ENCODE measurements at regions not wholly inside any gene's neighbourhood (a gene's known extent, or its start where the extent isn't known, plus 50 kb on each side); places are given as distances from the start of the nearest gene placed in this dataset.
"Not testable (repeated sequence)": the region's sequence is repeated elsewhere in the genome, so short reads cannot be mapped to it uniquely, and the experiment has no call there.

DNA sequence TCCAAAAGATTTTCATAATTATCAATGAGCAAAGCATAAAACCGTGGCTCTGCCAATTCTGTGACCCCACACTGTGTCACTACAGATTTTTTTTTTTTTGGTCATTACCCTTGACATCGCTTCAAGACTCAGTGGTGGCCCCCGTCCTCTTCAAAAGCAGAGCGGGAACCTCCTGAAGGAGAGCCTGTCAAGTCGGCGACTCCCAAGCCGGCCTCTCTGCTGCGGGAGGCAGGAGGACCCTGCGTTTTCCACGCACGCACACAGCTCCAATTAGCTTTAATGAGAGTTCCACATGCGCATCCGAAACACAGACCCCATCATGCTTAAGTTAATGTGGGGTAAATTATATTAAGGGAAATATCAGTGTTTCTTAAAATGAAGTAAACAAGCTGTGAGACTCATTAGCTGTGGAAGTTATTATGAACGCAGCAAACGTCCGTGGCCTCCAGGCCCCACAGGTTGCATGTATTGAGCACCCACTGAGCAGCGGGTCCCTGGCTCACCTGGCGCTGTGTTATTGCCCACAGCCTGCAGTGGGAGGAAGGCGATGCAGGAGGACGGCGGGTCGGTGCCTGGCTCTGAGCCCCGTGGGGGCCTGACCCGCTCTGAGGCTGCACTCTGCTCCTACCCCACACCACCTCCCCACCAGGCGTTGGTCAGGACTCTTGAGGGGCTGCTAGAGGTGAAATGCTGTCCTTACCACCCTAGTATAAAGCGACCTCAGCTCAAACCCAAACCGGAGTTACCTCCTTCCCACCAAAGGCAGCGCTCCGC, 181.0 kb upstream of the SALL3 start:
- Mint-ChIP-seq H3K4me3 (ENCODE audit: low read depth) (no peak overlapping the region), H3K27me3 (ENCODE audit: low read depth) (no peaks in the 10 kb centered on the region), H3K9me3 (no peaks in the 10 kb centered on the region), H3K27ac (no peak overlapping the region), H3K4me1 (ENCODE audit: low read depth) (no peaks in the 10 kb centered on the region), H3K36me3 (ENCODE audit: low read depth) (no peaks in the 10 kb centered on the region)
- DNase-seq (ENCODE audit: low spot score), result no peak
- intact Hi-C loops (cut with micrococcal nuclease), result no loop called here

DNA sequence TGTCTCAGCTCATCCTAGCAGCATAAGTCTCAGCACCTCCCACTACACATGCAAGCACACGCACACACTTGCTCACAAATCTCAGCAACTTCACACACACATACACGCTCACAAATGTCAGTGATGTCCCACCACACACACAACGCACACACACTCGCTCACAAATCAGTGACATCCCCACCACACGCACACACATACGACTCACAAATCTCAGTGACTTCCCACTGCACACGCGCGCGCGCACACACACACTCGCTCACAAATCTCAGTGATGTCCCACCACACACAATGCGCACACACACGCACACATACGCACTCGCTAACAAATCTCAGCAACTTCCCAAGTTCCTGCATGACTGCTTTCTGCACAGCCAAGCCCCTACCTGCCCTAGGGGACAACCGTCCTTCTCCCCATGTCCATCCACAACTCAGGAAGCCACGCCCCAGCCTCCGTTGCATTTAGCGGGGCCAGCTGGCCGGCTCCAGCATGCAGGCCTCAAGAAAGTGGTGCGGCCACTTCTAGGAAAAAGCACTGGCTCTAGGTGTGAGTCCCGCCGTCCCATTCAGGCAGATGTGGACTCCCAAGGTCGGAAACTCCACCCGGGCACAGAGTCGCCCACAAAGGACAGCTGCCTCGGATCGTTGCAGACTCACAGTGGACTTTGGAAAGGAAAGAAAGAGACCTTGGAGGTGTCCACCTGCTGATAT, 180.1 kb upstream of the SALL3 start:
- no peak for DNase-seq (ENCODE audit: low spot score)
- no peaks in the 10 kb centered on the region for H3K36me3 Mint-ChIP-seq (ENCODE audit: low read depth)
- no peaks in the 10 kb centered on the region for H3K27me3 Mint-ChIP-seq (ENCODE audit: low read depth)
- H3K4me1 Mint-ChIP-seq (ENCODE audit: low read depth), result no peaks in the 10 kb centered on the region
- no peaks in the 10 kb centered on the region for H3K9me3 Mint-ChIP-seq
- H3K27ac Mint-ChIP-seq, result no peak overlapping the region
- intact Hi-C loops (cut with micrococcal nuclease), result no loop called here
- H3K4me3 Mint-ChIP-seq (ENCODE audit: low read depth), result no peak overlapping the region

DNA sequence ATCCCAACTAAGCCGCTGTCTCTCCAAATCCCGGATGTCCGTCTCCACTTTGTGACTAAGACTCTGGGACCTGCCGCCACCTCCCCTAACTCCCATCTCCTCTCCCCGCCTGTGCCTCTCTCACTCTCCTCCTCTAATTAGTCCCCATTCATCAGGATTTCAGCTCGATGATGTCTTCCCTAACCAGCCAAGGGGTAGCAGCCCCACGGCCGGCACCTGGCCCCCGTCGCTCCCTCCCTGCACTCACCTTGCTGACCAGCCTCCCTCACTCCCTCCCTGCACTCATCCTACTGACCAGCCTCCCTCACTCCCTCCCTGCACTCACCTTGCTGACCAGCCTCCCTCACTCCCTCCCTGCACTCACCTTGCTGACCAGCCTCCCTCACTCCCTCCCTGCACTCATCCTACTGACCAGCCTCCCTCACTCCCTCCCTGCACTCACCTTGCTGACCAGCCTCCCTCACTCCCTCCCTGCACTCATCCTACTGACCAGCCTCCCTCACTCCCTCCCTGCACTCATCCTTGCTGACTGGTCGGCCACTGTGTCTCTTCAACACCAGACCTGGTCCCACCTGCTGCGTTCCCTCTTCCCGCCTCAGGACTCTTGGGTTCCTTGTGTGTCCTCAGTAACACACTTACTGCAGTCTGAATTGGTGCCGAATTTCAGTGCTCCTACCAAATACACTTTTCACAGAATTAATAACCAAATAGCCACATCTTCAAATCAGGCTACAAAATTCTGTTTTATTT, 179.3 kb upstream of the SALL3 start:
- H3K9me3 Mint-ChIP-seq; H3K4me3 Mint-ChIP-seq (ENCODE audit: low read depth); H3K4me1 Mint-ChIP-seq (ENCODE audit: low read depth); DNase-seq (ENCODE audit: low spot score); intact Hi-C loops (cut with micrococcal nuclease); H3K27ac Mint-ChIP-seq; H3K36me3 Mint-ChIP-seq (ENCODE audit: low read depth); H3K27me3 Mint-ChIP-seq (ENCODE audit: low read depth): not testable (repeated sequence)

DNA sequence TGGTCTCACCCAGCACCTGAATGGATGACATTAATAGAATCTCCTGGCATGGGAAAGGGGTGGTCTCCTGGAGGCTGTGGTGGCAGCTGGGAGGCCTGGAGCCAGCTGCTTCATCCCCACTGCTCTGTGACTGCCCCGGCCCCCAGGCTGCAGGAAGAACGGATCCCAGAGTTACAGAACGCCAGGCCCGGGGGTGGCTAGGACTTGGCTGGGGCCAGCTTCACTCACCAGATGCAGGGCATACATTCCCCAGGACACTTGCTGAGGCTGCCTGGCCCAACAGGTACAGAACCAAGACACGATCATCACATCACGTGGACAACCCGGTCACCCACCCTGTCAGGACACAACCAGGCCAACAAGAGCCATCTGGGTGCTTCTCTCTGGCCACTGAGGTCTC, 178.6 kb upstream of the SALL3 start:
- no peaks in the 10 kb centered on the region for H3K4me1 Mint-ChIP-seq (ENCODE audit: low read depth)
- DNase-seq (ENCODE audit: low spot score), result no peak
- H3K36me3 Mint-ChIP-seq (ENCODE audit: low read depth), result no peaks in the 10 kb centered on the region
- H3K27me3 Mint-ChIP-seq (ENCODE audit: low read depth), result no peaks in the 10 kb centered on the region
- intact Hi-C loops (cut with micrococcal nuclease), result no loop called here
- no peaks in the 10 kb centered on the region for H3K9me3 Mint-ChIP-seq
- H3K4me3 Mint-ChIP-seq (ENCODE audit: low read depth), result no peak overlapping the region
- H3K27ac Mint-ChIP-seq, result no peak overlapping the region

DNA sequence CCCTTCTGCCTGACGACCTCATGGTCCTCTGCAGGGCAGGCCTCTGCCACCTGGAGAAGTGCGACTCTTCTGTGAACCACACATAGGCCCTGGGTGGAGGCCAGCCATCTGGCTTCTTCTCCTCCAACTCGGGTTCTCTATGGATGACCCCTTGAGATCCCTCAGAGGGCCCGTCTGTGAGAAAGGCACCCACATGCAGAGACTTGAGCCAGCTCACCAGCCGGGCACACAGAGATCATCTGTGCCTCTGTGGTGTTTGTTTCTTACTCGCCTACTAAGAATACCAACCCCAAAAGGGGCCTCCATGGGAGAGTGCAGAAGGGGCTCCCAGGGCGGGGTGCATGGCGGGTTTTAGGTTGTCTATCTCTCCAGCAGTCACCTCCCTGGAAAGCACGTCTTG, 176.5 kb upstream of the SALL3 start:
- Mint-ChIP-seq H3K27ac (no peak overlapping the region), H3K4me1 (ENCODE audit: low read depth) (no peaks in the 10 kb centered on the region), H3K4me3 (ENCODE audit: low read depth) (no peak overlapping the region), H3K27me3 (ENCODE audit: low read depth) (no peaks in the 10 kb centered on the region), H3K36me3 (ENCODE audit: low read depth) (no peaks in the 10 kb centered on the region), H3K9me3 (no peaks in the 10 kb centered on the region)
- DNase-seq (ENCODE audit: low spot score), result no peak
- intact Hi-C loops (cut with micrococcal nuclease), result no loop called here

DNA sequence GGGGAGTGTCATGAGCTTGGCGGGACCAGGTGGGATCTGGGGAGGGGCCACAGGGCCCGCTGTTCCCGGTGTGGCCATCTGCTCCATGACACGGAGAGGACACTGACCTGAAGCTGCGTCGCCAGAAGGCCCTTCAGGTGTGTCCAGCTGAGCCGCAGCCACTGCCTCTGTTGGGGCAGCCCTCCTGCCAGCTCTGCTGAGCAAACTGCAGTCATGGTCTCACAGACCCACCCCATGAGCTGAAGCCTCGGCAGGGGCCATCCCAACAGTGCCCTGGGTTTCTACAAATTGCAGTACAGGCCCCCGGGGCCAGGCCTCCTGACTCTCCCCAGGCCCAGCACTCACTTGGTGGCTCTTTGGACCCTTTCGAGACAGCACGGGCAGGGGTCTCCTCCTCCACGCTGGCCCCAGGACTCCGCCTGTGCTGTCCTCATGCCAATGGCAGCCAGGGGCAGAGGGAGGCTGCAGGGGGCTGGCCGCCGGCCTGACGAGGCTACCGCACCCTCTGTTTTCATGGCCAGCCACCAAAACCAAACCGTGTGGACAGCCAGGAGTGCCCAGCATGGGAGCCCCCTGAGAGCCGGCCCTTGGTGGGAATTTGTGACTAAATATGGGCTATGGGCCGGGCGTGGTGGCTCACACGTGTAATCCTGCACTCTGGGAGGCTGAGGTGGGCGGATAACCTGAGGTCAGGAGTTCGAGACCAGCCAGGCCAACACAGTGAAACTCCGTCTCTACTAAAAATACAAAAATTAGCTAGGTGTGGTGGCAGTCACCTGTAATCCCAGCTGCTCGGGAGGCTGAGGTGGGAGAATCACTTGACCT, 175.2 kb upstream of the SALL3 start:
- no peak for DNase-seq (ENCODE audit: low spot score)
- H3K9me3 Mint-ChIP-seq, result peaks cover 4% of the 10 kb centered on the region
- H3K4me3 Mint-ChIP-seq (ENCODE audit: low read depth), result no peak overlapping the region
- no peaks in the 10 kb centered on the region for H3K36me3 Mint-ChIP-seq (ENCODE audit: low read depth)
- H3K27me3 Mint-ChIP-seq (ENCODE audit: low read depth), result no peaks in the 10 kb centered on the region
- H3K4me1 Mint-ChIP-seq (ENCODE audit: low read depth), result no peaks in the 10 kb centered on the region
- H3K27ac Mint-ChIP-seq, result no peak overlapping the region
- intact Hi-C loops (cut with micrococcal nuclease), result no loop called here

- Mint-ChIP-seq H3K4me3 (ENCODE audit: low read depth) (no peak overlapping the region), H3K36me3 (ENCODE audit: low read depth) (no peaks in the 10 kb centered on the region), H3K9me3 (peaks cover 13% of the 10 kb centered on the region), H3K27ac (no peak overlapping the region), H3K27me3 (ENCODE audit: low read depth) (no peaks in the 10 kb centered on the region), H3K4me1 (ENCODE audit: low read depth) (no peaks in the 10 kb centered on the region)
- no peak for DNase-seq (ENCODE audit: low spot score)
- intact Hi-C loops (cut with micrococcal nuclease), result no loop called here
Measured at GRCh38 chr18:78805840-78806239, 173.8 kb upstream of the SALL3 start.

- Mint-ChIP-seq H3K9me3 (peaks cover 13% of the 10 kb centered on the region), H3K27me3 (ENCODE audit: low read depth) (no peaks in the 10 kb centered on the region), H3K4me1 (ENCODE audit: low read depth) (no peaks in the 10 kb centered on the region), H3K4me3 (ENCODE audit: low read depth) (no peak overlapping the region), H3K27ac (no peak overlapping the region), H3K36me3 (ENCODE audit: low read depth) (no peaks in the 10 kb centered on the region)
- no peak for DNase-seq (ENCODE audit: low spot score)
- intact Hi-C loops (cut with micrococcal nuclease), result no loop called here
Measured at GRCh38 chr18:78807668-78808067, 171.9 kb upstream of the SALL3 start.

GRCh38 chr18:78809845-78810244, 169.8 kb upstream of the SALL3 start:
- intact Hi-C loops (cut with micrococcal nuclease), result no loop called here
- H3K36me3 Mint-ChIP-seq (ENCODE audit: low read depth), result no peaks in the 10 kb centered on the region
- no peak overlapping the region for H3K27ac Mint-ChIP-seq
- peaks cover 13% of the 10 kb centered on the region for H3K9me3 Mint-ChIP-seq
- H3K4me3 Mint-ChIP-seq (ENCODE audit: low read depth), result no peak overlapping the region
- DNase-seq (ENCODE audit: low spot score), result no peak
- H3K4me1 Mint-ChIP-seq (ENCODE audit: low read depth), result no peaks in the 10 kb centered on the region
- H3K27me3 Mint-ChIP-seq (ENCODE audit: low read depth), result no peaks in the 10 kb centered on the region

- Mint-ChIP-seq H3K36me3 (ENCODE audit: low read depth) (no peaks in the 10 kb centered on the region), H3K27ac (no peak overlapping the region), H3K4me1 (ENCODE audit: low read depth) (no peaks in the 10 kb centered on the region), H3K27me3 (ENCODE audit: low read depth) (peaks cover 2% of the 10 kb centered on the region), H3K9me3 (peaks cover 13% of the 10 kb centered on the region), H3K4me3 (ENCODE audit: low read depth) (no peak overlapping the region)
- DNase-seq (ENCODE audit: low spot score), result no peak
- intact Hi-C loops (cut with micrococcal nuclease), result no loop called here
Measured at GRCh38 chr18:78810706-78811105, 168.9 kb upstream of the SALL3 start.

DNA sequence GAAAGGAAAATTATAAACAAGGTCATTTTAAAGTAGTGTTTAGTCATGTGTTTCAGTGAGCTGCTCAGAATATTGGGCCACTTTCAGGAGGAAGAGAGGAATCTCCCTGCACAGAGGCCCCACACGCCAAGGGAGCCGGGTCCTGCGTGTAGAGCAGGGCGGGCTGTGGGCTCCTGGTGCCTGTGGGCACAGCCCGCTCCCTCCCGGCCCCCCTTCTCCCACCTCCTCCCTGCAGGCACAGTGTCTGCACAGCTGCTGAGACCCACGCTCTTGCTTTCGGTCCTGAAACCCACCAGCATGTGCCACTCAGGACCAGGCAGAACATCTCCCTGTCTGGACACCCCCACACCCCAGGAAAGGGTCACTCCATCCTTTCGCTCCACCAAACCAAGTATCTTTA, 167.6 kb upstream of the SALL3 start:
- peaks cover 2% of the 10 kb centered on the region for H3K27me3 Mint-ChIP-seq (ENCODE audit: low read depth)
- peaks cover 13% of the 10 kb centered on the region for H3K9me3 Mint-ChIP-seq
- no peak overlapping the region for H3K27ac Mint-ChIP-seq
- no peaks in the 10 kb centered on the region for H3K4me1 Mint-ChIP-seq (ENCODE audit: low read depth)
- intact Hi-C loops (cut with micrococcal nuclease), result no loop called here
- DNase-seq (ENCODE audit: low spot score), result no peak
- no peaks in the 10 kb centered on the region for H3K36me3 Mint-ChIP-seq (ENCODE audit: low read depth)
- no peak overlapping the region for H3K4me3 Mint-ChIP-seq (ENCODE audit: low read depth)

DNA sequence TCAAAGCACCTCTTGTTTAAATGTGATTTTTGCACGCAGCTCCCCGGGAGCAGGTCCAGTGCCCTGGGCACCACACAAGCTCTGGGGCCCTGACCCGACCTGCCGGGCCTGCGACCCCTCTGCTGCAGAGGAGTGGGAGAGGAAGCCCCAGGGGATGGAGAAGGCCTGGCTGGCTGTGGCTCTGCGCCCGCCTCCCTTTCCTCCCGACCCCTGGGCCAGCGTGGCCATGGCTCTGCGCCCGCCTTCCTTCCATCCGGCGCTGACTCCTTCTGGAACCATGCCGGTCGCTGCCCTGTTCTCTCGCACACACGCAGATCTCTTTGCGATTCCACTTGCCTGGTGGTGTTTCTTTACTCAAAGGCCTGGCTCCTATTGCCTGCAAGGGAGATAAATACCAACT, 166.5 kb upstream of the SALL3 start:
- Mint-ChIP-seq H3K27me3 (ENCODE audit: low read depth) (peaks cover 2% of the 10 kb centered on the region), H3K27ac (no peak overlapping the region), H3K9me3 (peaks cover 13% of the 10 kb centered on the region), H3K36me3 (ENCODE audit: low read depth) (no peaks in the 10 kb centered on the region), H3K4me1 (ENCODE audit: low read depth) (no peaks in the 10 kb centered on the region), H3K4me3 (ENCODE audit: low read depth) (no peak overlapping the region)
- no peak for DNase-seq (ENCODE audit: low spot score)
- intact Hi-C loops (cut with micrococcal nuclease), result no loop called here

Measured in activated T-helper 2 cell treated with anti-CD3 and anti-CD28 coated beads, Interferon-gamma antibody, Interleukin-2, Interleukin-4, amounts not matched to agents 10 μg/mL and 5 μg/mL and 100 μg/mL, durations not matched to agents 14 hours and 24 hours and 36 hours (primary cell).